ENCODE measurements at regions not wholly inside any gene's neighbourhood (a gene's known extent, or its start where the extent isn't known, plus 50 kb on each side); places are given as distances from the start of the nearest gene placed in this dataset.

DNA sequence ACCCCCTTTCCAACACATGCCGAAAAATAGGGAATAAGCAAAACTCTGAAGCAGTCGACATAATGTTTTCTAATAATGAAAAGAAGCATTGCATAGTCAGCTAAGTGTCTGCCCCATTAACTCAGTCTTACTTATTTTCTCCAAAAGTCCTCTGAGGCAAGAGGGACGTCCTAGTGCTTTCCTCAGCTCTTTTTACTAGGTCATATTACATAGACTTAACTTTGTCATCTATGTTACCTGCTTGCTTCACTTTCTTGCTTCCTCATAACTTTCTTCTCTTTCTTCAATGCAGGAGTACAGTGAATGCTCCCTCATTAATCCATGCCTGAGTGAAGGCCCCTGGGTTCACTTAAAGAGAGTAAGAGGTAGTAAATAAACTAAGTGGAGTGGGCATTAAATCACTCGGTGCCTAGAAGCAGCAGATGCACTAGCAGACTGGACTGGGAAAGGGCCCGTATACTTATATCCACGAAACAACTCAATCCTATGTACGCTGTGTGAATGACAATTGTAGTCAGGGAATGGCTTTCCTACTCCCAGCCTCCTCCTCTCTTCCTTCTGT, 210.5 kb upstream of the SPAG17 start:
- Mint-ChIP-seq H3K4me1 (ENCODE audit: low read depth, unreplicated experiment) (no peaks in the 10 kb centered on the region), H3K4me3 (ENCODE audit: unreplicated experiment) (no peak overlapping the region)
- no peak for FAIRE-seq

DNA sequence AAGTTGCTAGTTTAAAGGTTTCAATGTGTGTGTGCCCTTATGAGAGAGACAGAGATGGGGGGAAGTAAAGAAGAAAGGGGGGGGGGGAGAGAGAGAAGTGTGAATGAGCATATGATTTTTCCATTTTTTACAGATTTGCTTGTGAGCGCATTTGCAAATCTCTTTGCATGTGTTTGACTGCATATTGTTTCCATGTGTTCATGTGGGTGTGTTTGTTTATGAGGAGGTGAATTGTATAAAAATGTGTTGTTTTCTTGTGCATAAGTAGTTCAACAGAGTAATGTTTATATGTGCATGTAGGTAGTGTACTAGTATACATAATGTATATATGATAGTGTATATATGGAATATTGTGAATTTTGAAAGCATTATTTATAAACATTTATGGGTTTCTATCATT, 205.9 kb upstream of the SPAG17 start:
- H3K9me3 ChIP-seq (ENCODE audit: insufficient read depth, low read depth, low read length): no peaks in the 10 kb centered on the region
- Mint-ChIP-seq H3K36me3 (ENCODE audit: low read depth, unreplicated experiment) (no peaks in the 10 kb centered on the region), H3K9me3 (ENCODE audit: unreplicated experiment) (no peaks in the 10 kb centered on the region), H3K27me3 (ENCODE audit: low read depth, unreplicated experiment) (no peaks in the 10 kb centered on the region), H3K27ac (ENCODE audit: unreplicated experiment) (no peak overlapping the region), H3K4me1 (ENCODE audit: low read depth, unreplicated experiment) (peaks cover 5% of the 10 kb centered on the region), H3K4me3 (ENCODE audit: unreplicated experiment) (no peak overlapping the region)
- no peaks in the 10 kb centered on the region for H3K36me3 ChIP-seq (ENCODE audit: insufficient read depth, low read length)
- H3K4me3 ChIP-seq (ENCODE audit: insufficient read depth, low read depth, low read length): no peak overlapping the region
- TF ChIP-seq EZH2 (IDR thresholded peaks at IDR 0.05; ENCODE audit: insufficient read depth, low read length): no peak
- TF ChIP-seq, protein P1, sequence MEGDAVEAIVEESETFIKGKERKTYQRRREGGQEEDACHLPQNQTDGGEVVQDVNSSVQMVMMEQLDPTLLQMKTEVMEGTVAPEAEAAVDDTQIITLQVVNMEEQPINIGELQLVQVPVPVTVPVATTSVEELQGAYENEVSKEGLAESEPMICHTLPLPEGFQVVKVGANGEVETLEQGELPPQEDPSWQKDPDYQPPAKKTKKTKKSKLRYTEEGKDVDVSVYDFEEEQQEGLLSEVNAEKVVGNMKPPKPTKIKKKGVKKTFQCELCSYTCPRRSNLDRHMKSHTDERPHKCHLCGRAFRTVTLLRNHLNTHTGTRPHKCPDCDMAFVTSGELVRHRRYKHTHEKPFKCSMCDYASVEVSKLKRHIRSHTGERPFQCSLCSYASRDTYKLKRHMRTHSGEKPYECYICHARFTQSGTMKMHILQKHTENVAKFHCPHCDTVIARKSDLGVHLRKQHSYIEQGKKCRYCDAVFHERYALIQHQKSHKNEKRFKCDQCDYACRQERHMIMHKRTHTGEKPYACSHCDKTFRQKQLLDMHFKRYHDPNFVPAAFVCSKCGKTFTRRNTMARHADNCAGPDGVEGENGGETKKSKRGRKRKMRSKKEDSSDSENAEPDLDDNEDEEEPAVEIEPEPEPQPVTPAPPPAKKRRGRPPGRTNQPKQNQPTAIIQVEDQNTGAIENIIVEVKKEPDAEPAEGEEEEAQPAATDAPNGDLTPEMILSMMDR (IDR thresholded peaks at IDR 0.05; ENCODE audit: insufficient read depth, low read depth, low read length): no peak
- no peak overlapping the region for H3K9ac ChIP-seq (ENCODE audit: low read length)
- no peaks in the 10 kb centered on the region for H3K4me1 ChIP-seq (ENCODE audit: insufficient read depth, low read length)
- H3K27ac ChIP-seq (ENCODE audit: low read depth, low read length): no peak overlapping the region
- H2AFZ ChIP-seq (ENCODE audit: low read depth, low read length): no peak overlapping the region
- no peaks in the 10 kb centered on the region for H3K27me3 ChIP-seq (ENCODE audit: insufficient read depth, low read length)
- no peaks in the 10 kb centered on the region for H3K79me2 ChIP-seq (ENCODE audit: insufficient read depth, low read length)
- DNase-seq (ENCODE audit: low read depth) (no peak), FAIRE-seq (no peak)
- no peak overlapping the region for H3K4me2 ChIP-seq (ENCODE audit: low read length)
- H4K20me1 ChIP-seq (ENCODE audit: insufficient read depth, low read length): no peaks in the 10 kb centered on the region

More for the DNA sequence above, 210.5 kb upstream of the SPAG17 start:
- Histone ChIP-seq H3K4me1 (ENCODE audit: insufficient read depth, low read length) (no peaks in the 10 kb centered on the region), H3K9ac (ENCODE audit: low read length) (no peak overlapping the region), H3K4me2 (ENCODE audit: low read length) (no peak overlapping the region), H3K27ac (ENCODE audit: low read depth, low read length) (no peak overlapping the region), H4K20me1 (ENCODE audit: insufficient read depth, low read length) (no peaks in the 10 kb centered on the region), H3K36me3 (ENCODE audit: insufficient read depth, low read length) (no peaks in the 10 kb centered on the region), H3K9me3 (ENCODE audit: insufficient read depth, low read depth, low read length) (no peaks in the 10 kb centered on the region), H3K27me3 (ENCODE audit: insufficient read depth, low read length) (no peaks in the 10 kb centered on the region), H3K4me3 (ENCODE audit: insufficient read depth, low read depth, low read length) (no peak overlapping the region), H3K79me2 (ENCODE audit: insufficient read depth, low read length) (no peaks in the 10 kb centered on the region), H2AFZ (ENCODE audit: low read depth, low read length) (no peak overlapping the region)
- no peak overlapping the region for H3K27ac Mint-ChIP-seq (ENCODE audit: unreplicated experiment)
- no peaks in the 10 kb centered on the region for H3K36me3 Mint-ChIP-seq (ENCODE audit: low read depth, unreplicated experiment)
- H3K9me3 Mint-ChIP-seq (ENCODE audit: unreplicated experiment): no peaks in the 10 kb centered on the region
- H3K27me3 Mint-ChIP-seq (ENCODE audit: low read depth, unreplicated experiment): peaks cover 3% of the 10 kb centered on the region
- no peak for TF ChIP-seq EZH2 (IDR thresholded peaks at IDR 0.05; ENCODE audit: insufficient read depth, low read length)
- TF ChIP-seq, protein P1 (IDR thresholded peaks at IDR 0.05; ENCODE audit: insufficient read depth, low read depth, low read length): no peak
- no peak for DNase-seq (ENCODE audit: low read depth)

DNA sequence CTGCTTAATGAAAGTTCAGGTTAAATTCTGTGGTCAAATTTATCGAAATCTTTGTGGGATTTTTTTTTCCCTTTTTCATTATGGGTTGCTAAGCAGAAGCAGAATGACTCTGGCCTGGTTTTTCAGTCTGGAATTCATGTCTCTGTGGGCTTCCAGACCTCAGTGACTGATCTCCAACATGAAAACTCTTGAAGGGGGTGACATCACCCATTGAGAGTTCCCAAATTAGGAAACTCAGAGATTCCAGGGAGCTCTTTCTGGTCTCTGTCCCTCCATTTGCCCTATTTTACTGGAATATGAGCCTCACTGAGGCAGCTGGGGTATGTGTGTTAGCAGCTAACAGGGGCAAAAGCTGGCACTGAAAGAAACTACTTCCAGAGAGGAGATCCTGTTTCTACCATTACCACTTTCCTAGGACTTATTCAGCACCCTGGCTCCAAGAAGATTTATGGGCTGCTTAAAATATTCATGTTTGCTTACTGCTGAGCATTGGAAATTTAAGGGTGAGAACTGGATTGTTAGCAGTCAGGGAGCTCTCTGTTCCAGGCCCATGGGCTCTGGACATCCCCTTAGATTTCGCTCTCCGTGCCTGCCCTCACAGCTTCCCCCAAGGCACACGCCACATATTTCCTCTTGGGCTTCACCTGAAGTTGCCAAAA, 203.4 kb upstream of the SPAG17 start:
- Mint-ChIP-seq H3K4me3 (ENCODE audit: unreplicated experiment) (no peak overlapping the region), H3K27me3 (ENCODE audit: low read depth, unreplicated experiment) (no peaks in the 10 kb centered on the region), H3K36me3 (ENCODE audit: low read depth, unreplicated experiment) (no peaks in the 10 kb centered on the region), H3K4me1 (ENCODE audit: low read depth, unreplicated experiment) (peaks cover 5% of the 10 kb centered on the region), H3K27ac (ENCODE audit: unreplicated experiment) (peak overlapping the region; percentile 84), H3K9me3 (ENCODE audit: unreplicated experiment) (no peaks in the 10 kb centered on the region)
- no peak overlapping the region for H3K27ac ChIP-seq (ENCODE audit: low read depth, low read length)
- no peaks in the 10 kb centered on the region for H3K79me2 ChIP-seq (ENCODE audit: insufficient read depth, low read length)
- no peaks in the 10 kb centered on the region for H3K27me3 ChIP-seq (ENCODE audit: insufficient read depth, low read length)
- H3K9ac ChIP-seq (ENCODE audit: low read length): no peak overlapping the region
- H3K4me3 ChIP-seq (ENCODE audit: insufficient read depth, low read depth, low read length): no peak overlapping the region
- H3K36me3 ChIP-seq (ENCODE audit: insufficient read depth, low read length): no peaks in the 10 kb centered on the region
- H2AFZ ChIP-seq (ENCODE audit: low read depth, low read length): no peak overlapping the region
- H3K4me2 ChIP-seq (ENCODE audit: low read length): no peak overlapping the region
- peak; percentile 2 for DNase-seq (ENCODE audit: low read depth)
- no peaks in the 10 kb centered on the region for H3K4me1 ChIP-seq (ENCODE audit: insufficient read depth, low read length)
- no peaks in the 10 kb centered on the region for H3K9me3 ChIP-seq (ENCODE audit: insufficient read depth, low read depth, low read length)
- H4K20me1 ChIP-seq (ENCODE audit: insufficient read depth, low read length): no peaks in the 10 kb centered on the region
- TF ChIP-seq, protein P1 (IDR thresholded peaks at IDR 0.05; ENCODE audit: insufficient read depth, low read depth, low read length): no peak
- TF ChIP-seq EZH2 (IDR thresholded peaks at IDR 0.05; ENCODE audit: insufficient read depth, low read length): no peak
- FAIRE-seq: no peak

All from astrocyte (in vitro differentiated cells and primary cell).